Mesodermal cell (in vitro differentiated cells): ENCODE measurements at regions not wholly inside any gene's neighbourhood (a gene's known extent, or its start where the extent isn't known, plus 50 kb on each side); places are given as distances from the start of the nearest gene placed in this dataset.

Source experiments
- H3K27ac ChIP-seq: 2 replicates; pipeline ENCODE4 v1.7.0; 2013; ENCODE audit warnings: mild to moderate bottlenecking, low read depth, low read length, moderate library complexity; ENCODE audit not compliant: severe bottlenecking
- H3K36me3 ChIP-seq: 2 replicates; pipeline ENCODE4 v1.7.1; 2013; ENCODE audit warnings: mild to moderate bottlenecking, low read length, moderate library complexity; ENCODE audit not compliant: control insufficient read depth, insufficient read depth
- H3K4me1 ChIP-seq: one replicate; pipeline ENCODE4 v1.7.1; 2013; ENCODE audit warnings: mild to moderate bottlenecking, low read length; ENCODE audit not compliant: insufficient read depth, control insufficient read depth, poor library complexity, severe bottlenecking
- H3K4me3 ChIP-seq: 2 replicates; pipeline ENCODE4 v1.7.0; 2013; ENCODE audit warnings: low read length, control low read depth, mild to moderate bottlenecking; ENCODE audit not compliant: insufficient read depth, poor library complexity, severe bottlenecking; ENCODE audit errors: extremely low read depth
- H3K9me3 ChIP-seq: 2 replicates; pipeline ENCODE4 v1.7.1; 2013; ENCODE audit warnings: mild to moderate bottlenecking, low read length, moderate library complexity; ENCODE audit not compliant: control insufficient read depth
- WGBS, 2 experiments: methylation state at CpG; one replicate each; pipeline ENCODE4 v1.1.5; 2013; ENCODE audit warnings: missing lambda C conversion rate in 2 of 2; ENCODE audit not compliant: insufficient coverage in 2 of 2; 5-methylcytosine and 5-hydroxymethylcytosine counted together

DNA sequence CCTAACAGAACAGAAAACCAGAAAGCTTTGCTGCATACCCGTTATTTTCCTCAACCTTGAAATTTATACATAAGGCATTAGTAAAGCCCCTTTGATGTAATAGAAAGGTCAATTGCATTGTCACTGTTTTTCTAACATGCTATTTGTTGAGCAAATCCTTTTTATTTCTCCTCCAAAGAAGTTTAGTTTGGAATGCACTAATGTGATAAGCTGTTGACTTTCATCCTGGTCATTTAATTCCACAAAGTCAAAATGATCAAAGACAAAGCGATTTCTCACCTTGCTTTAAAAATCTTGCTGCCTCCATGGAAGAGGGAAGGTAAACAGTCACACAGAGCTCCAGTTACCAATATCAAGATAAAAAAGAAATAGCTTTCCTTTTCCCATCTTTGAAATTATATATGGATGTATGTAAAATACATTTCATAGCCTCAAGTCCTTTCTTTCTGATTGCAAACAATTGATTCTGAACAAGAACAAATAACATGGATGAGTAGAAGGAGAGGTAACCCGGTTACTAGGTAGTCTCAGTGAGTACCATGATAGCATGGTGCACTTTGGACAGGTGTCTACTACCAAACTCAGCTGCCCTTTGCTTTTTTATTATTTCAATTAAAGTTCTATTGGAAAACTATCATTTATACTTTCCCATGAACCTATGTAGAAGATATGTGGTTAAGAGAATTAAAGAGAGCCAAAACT, 452.7 kb downstream of the STK39 start:
- WGBS, 2 experiments: 79% methylated on average over 2 of the region's 3 CpGs; no CpG with 5 or more reads in 1 of the 2 experiments
- Histone ChIP-seq H3K9me3 (no peaks in the 10 kb centered on the region), H3K4me3 (no peak overlapping the region), H3K4me1 (peaks cover 10% of the 10 kb centered on the region), H3K36me3 (no peaks in the 10 kb centered on the region), H3K27ac (no peak overlapping the region)

- WGBS, 2 experiments: 96 to 100% methylated on average over 3 of the region's 3 CpGs
- peaks cover 10% of the 10 kb centered on the region for H3K4me1 ChIP-seq
- H3K27ac ChIP-seq: no peak overlapping the region
- no peak overlapping the region for H3K4me3 ChIP-seq
- H3K36me3 ChIP-seq: no peaks in the 10 kb centered on the region
- H3K9me3 ChIP-seq: no peaks in the 10 kb centered on the region
Observed at GRCh38 chr2:167793725-167794124, 453.7 kb downstream of the STK39 start.

DNA sequence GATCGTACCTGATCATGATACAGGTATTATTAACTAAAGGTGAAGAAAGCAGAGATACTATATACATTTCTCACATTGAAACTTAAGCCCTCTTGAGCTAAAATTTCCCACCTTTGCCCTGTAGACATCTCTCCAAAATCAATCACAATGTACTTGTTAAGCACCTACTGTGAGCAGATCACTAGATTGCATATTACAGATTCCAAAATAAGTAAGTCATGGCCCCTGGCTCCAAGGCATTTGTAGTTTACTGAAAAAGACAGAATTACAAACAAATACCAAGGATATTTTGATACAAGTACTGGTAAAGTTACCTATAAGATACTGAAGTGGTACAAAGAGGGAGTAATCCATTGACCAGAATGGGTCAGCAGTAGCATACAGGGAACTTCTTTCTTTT, 455.3 kb downstream of the STK39 start:
- H3K4me3 ChIP-seq: no peak overlapping the region
- no peak overlapping the region for H3K27ac ChIP-seq
- WGBS, 2 experiments: no CpG with 5 or more reads among the region's 1 CpG
- H3K9me3 ChIP-seq: no peaks in the 10 kb centered on the region
- peaks cover 10% of the 10 kb centered on the region for H3K4me1 ChIP-seq
- H3K36me3 ChIP-seq: no peaks in the 10 kb centered on the region

DNA sequence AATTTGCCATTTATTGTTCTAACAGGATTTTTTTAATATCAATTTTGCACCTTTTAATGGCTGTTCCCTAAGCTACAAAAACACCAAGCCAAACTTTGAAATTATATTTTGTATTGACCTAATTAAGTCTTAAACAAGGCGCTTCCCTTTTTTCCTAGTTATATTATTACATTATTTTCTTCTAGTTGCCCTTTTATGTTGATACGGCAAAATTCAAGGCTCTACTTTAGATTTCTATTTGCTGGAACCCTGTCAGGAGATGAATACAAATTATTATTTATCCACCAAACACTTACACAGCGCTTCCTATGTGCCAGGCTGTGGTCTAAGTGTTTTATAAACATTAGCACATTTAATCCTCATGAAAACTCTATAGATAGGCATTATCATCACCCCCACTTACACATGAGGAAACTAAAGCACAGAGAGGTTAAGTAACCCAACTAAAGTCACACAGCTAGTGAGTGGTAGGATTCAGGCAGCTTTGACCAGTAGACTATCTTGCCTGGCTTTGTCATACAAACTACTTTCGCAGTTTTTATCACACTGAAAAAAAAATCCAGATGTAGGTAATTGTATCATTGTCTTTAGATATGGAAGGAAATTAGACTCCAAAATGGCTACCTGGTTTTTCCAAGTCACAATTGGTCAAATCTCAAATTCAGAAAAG, 456.5 kb downstream of the STK39 start:
- Histone ChIP-seq H3K27ac (no peak overlapping the region), H3K4me1 (peaks cover 13% of the 10 kb centered on the region), H3K36me3 (no peaks in the 10 kb centered on the region), H3K4me3 (no peak overlapping the region), H3K9me3 (no peaks in the 10 kb centered on the region)
- WGBS, 2 experiments: 100% methylated on average over 1 of the region's 4 CpGs; no CpG with 5 or more reads in 1 of the 2 experiments

DNA sequence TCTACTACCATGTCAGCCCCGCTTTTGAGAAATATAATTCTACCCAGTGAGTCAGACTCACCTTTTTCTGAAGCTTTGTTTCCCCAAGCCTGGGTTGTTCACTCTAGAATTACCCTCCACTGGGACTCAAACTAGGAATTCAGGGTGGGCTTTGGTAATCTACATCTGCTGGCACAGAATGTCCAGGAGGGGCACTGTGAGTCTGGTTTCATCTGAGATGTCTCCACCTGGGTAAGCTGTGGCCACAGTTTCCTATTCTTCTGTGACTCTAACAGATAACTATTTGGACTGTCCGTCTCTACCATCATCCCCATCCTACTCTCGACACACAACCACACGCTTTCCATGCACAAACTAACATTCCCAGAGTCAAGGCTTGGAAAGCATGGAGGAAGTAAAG, 457.2 kb downstream of the STK39 start:
- H3K27ac ChIP-seq: no peak overlapping the region
- H3K4me1 ChIP-seq: peaks cover 16% of the 10 kb centered on the region
- no peaks in the 10 kb centered on the region for H3K36me3 ChIP-seq
- no peaks in the 10 kb centered on the region for H3K9me3 ChIP-seq
- 82 to 97% methylated on average over 3 to 4 of the region's 4 CpGs for WGBS, 2 experiments
- H3K4me3 ChIP-seq: no peak overlapping the region

GRCh38 chr2:167787562-167787961, 459.8 kb downstream of the STK39 start:
- Histone ChIP-seq H3K4me1 (peaks cover 25% of the 10 kb centered on the region), H3K36me3 (no peaks in the 10 kb centered on the region), H3K27ac (no peak overlapping the region), H3K9me3 (no peaks in the 10 kb centered on the region), H3K4me3 (no peak overlapping the region)
- 90 to 95% methylated on average over 3 of the region's 3 CpGs for WGBS, 2 experiments

DNA sequence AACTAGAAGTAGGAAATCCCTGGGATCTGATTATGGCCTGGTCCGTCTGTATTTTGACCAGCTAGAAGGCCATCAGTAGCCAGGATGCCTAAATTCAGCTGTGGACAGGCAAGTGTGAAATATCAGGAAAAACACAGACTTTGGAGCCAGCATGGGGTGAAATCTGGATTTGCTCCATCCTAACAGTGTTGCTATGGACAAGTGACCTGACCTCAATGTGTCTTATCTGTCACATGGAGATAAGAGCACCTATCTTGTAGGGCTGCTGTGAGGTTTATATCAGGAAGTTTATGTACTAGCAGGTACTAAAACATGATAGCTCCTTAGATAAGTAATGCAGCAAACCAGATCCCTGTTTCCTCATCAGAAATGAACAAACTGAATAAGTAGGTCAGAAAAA, 460.4 kb downstream of the STK39 start:
- H3K4me3 ChIP-seq: no peak overlapping the region
- H3K27ac ChIP-seq: no peak overlapping the region
- no peaks in the 10 kb centered on the region for H3K9me3 ChIP-seq
- whole genome bisulfite sequencing, 2 experiments: 82 to 88% methylated on average over 1 of the region's 1 CpG
- H3K36me3 ChIP-seq: no peaks in the 10 kb centered on the region
- H3K4me1 ChIP-seq: peaks cover 25% of the 10 kb centered on the region

GRCh38 chr2:167785606-167786216, 461.7 kb downstream of the STK39 start:
- Histone ChIP-seq H3K4me1 (peaks cover 25% of the 10 kb centered on the region), H3K36me3 (no peaks in the 10 kb centered on the region), H3K27ac (peak overlapping the region; percentile 41), H3K9me3 (no peaks in the 10 kb centered on the region), H3K4me3 (no peak overlapping the region)
- WGBS, 2 experiments: 45 to 54% methylated on average over 5 to 6 of the region's 6 CpGs

GRCh38 chr2:167784084-167784425, 463.3 kb downstream of the STK39 start:
- WGBS, 2 experiments: 51 to 53% methylated on average over 2 to 3 of the region's 3 CpGs

GRCh38 chr2:167783261-167784083, 463.9 kb downstream of the STK39 start:
- H3K27ac ChIP-seq: peak overlapping the region; percentile 86
- H3K36me3 ChIP-seq: no peaks in the 10 kb centered on the region
- no peaks in the 10 kb centered on the region for H3K9me3 ChIP-seq
- H3K4me1 ChIP-seq: peaks cover 25% of the 10 kb centered on the region
- 13 to 53% methylated on average over 3 to 4 of the region's 5 CpGs for WGBS, 2 experiments
- H3K4me3 ChIP-seq: no peak overlapping the region

More at GRCh38 chr2:167784084-167784425, 463.3 kb downstream of the STK39 start:
- Histone ChIP-seq H3K27ac (peak overlapping the region; percentile 86), H3K9me3 (no peaks in the 10 kb centered on the region), H3K4me3 (no peak overlapping the region), H3K4me1 (peaks cover 25% of the 10 kb centered on the region), H3K36me3 (no peaks in the 10 kb centered on the region)
